NCI-H187 (cell line): ENCODE measurements at regions not wholly inside any gene's neighbourhood (a gene's known extent, or its start where the extent isn't known, plus 50 kb on each side); places are given as distances from the start of the nearest gene placed in this dataset.

Source experiments
- DNase-seq, 2 experiments: peaks; one replicate each; lab custom pipeline; 2025; lab: John Stamatoyannopoulos, UW

GRCh38 chr2:66846887-66847286 is 412.0 kb downstream of the MEIS1 start:
- no peak for DNase-seq

GRCh38 chr2:66849153-66849755 is 414.3 kb downstream of the MEIS1 start:
- no peak for DNase-seq

- DNase-seq: no peak
Measured at GRCh38 chr2:66850376-66850775, 415.5 kb downstream of the MEIS1 start.

- DNase-seq: no peak
Measured at GRCh38 chr2:66851449-66851872, 416.5 kb downstream of the MEIS1 start.

GRCh38 chr2:66852953-66853352 is 418.0 kb downstream of the MEIS1 start:
- no peak for DNase-seq

GRCh38 chr2:66853585-66853984 is 418.7 kb downstream of the MEIS1 start:
- DNase-seq: no peak

GRCh38 chr2:66854298-66854697 is 419.4 kb downstream of the MEIS1 start:
- no peak for DNase-seq

GRCh38 chr2:66862885-66863650 is 428.1 kb downstream of the MEIS1 start:
- no peak for DNase-seq

- no peak for DNase-seq
Measured at GRCh38 chr2:66865161-66865560, 430.2 kb downstream of the MEIS1 start.

- DNase-seq: no peak
Measured at GRCh38 chr2:66866331-66867062, 431.6 kb downstream of the MEIS1 start.

GRCh38 chr2:66867063-66867441 is 432.1 kb downstream of the MEIS1 start:
- DNase-seq: no peak

GRCh38 chr2:66869076-66869475 is 434.2 kb downstream of the MEIS1 start:
- no peak for DNase-seq

GRCh38 chr2:66872081-66872985 is 437.4 kb downstream of the MEIS1 start:
- no peak for DNase-seq

GRCh38 chr2:66872986-66873754 is 438.2 kb downstream of the MEIS1 start:
- DNase-seq: no peak

GRCh38 chr2:66874411-66874810 is 439.5 kb downstream of the MEIS1 start:
- DNase-seq: no peak

GRCh38 chr2:66875941-66876462 is 441.1 kb downstream of the MEIS1 start:
- DNase-seq: no peak

GRCh38 chr2:66885775-66886383 is 451.0 kb downstream of the MEIS1 start:
- no peak for DNase-seq

GRCh38 chr2:66888246-66888645 is 453.3 kb downstream of the MEIS1 start:
- no peak for DNase-seq

- DNase-seq: no peak
Measured at GRCh38 chr2:66888791-66889631, 454.1 kb downstream of the MEIS1 start.

GRCh38 chr2:66889632-66889882 is 454.6 kb downstream of the MEIS1 start:
- no peak for DNase-seq
